HEK293 (cell line): ENCODE measurements at regions not wholly inside any gene's neighbourhood (a gene's known extent, or its start where the extent isn't known, plus 50 kb on each side); places are given as distances from the start of the nearest gene placed in this dataset.

Experiments used
- CTCF ChIA-PET: fragments of 350-600 bp; formaldehyde crosslinking; extraction: SDS; loops from one replicate; lab custom pipeline; 2021; ENCODE audit warnings: antibody characterized with exemption; lab: Yijun Ruan, JAX
- POLR2A ChIA-PET: fragments of 300-600 bp; formaldehyde crosslinking; extraction: SDS; loops from one replicate; lab custom pipeline; 2020; ENCODE audit warnings: antibody characterized with exemption, inconsistent platforms; lab: Yijun Ruan, JAX
- H3K27ac ChIP-seq: fragments of 200-500 bp; sonication (Bioruptor generic); 2 replicates; pipeline ENCODE4 v1.5.1; 2014; ENCODE audit warnings: low read depth, low read length, control low read depth, inconsistent platforms; ENCODE audit errors: extremely low read depth
- H3K36me3 ChIP-seq, 2 experiments: fragments of 200-500 bp in 1 of 2; sonication (Bioruptor generic) in 1 of 2; 1 replicate in 1 of 2; 2 replicates in 1 of 2; pipeline ENCODE4 v1.5.1; 2014 to 2017; ENCODE audit warnings: inconsistent platforms in 2 of 2, low read length in 2 of 2; ENCODE audit not compliant: control insufficient read depth in 2 of 2, insufficient read depth in 1 of 2
- H3K4me1 ChIP-seq: fragments of 200-500 bp; sonication (Bioruptor generic); 2 replicates; pipeline ENCODE4 v1.5.1; 2014; ENCODE audit warnings: mild to moderate bottlenecking, low read length, inconsistent platforms; ENCODE audit not compliant: control insufficient read depth, insufficient read depth
- H3K4me3 ChIP-seq: 2 replicates; pipeline ENCODE4 v1.5.1; 2011; ENCODE audit warnings: low read depth, mild to moderate bottlenecking, control low read depth, low read length, moderate library complexity
- H3K9me3 ChIP-seq: fragments of 200-500 bp; sonication (Bioruptor generic); 2 replicates; pipeline ENCODE4 v1.5.1; 2014; ENCODE audit warnings: low read depth, low read length, inconsistent platforms; ENCODE audit not compliant: control insufficient read depth, insufficient read depth
- HIC1 ChIP-seq: fragments of 450-650 bp; formaldehyde crosslinking; IDR thresholded peaks from 2 replicates; pipeline ENCODE4 v1.5.1; 2016; ENCODE audit warnings: missing biosample characterization, missing genetic modification characterization
- INSM2 ChIP-seq: fragments of 450-650 bp; formaldehyde crosslinking; IDR thresholded peaks from 2 replicates; pipeline ENCODE4 v1.5.1; 2016; ENCODE audit warnings: missing biosample characterization, missing genetic modification characterization
- SCRT2 ChIP-seq: fragments of 450-650 bp; formaldehyde crosslinking; IDR thresholded peaks from 2 replicates; pipeline ENCODE4 v1.5.1; 2016; ENCODE audit warnings: missing biosample characterization, missing genetic modification characterization
- SP3 ChIP-seq: fragments of 450-650 bp; formaldehyde crosslinking; IDR thresholded peaks from 2 replicates; pipeline ENCODE4 v1.5.1; 2016; ENCODE audit warnings: missing biosample characterization, missing genetic modification characterization
- YY1 ChIP-seq: fragments of 450-650 bp; formaldehyde crosslinking; IDR thresholded peaks from 2 replicates; pipeline ENCODE4 v1.5.1; 2018; ENCODE audit warnings: missing biosample characterization, missing genetic modification characterization
- ZBTB17 ChIP-seq: fragments of 450-650 bp; formaldehyde crosslinking; IDR thresholded peaks from 2 replicates; pipeline ENCODE4 v1.5.1; 2016; ENCODE audit warnings: missing biosample characterization, missing genetic modification characterization
- ZBTB26 ChIP-seq: fragments of 450-650 bp; formaldehyde crosslinking; optimal IDR thresholded peaks from 2 replicates; pipeline ENCODE3; 2016; ENCODE audit warnings: missing biosample characterization, mild to moderate bottlenecking, missing genetic modification characterization
- ZBTB44 ChIP-seq: fragments of 450-650 bp; IDR thresholded peaks from 2 replicates; pipeline ENCODE4 v1.5.1; 2018; ENCODE audit warnings: missing biosample characterization, mild to moderate bottlenecking, missing genetic modification characterization
- ZNF121 ChIP-seq: fragments of 450-650 bp; formaldehyde crosslinking; IDR thresholded peaks from 2 replicates; pipeline ENCODE4 v1.5.1; 2016; ENCODE audit warnings: missing biosample characterization, missing genetic modification characterization
- ZNF133 ChIP-seq: fragments of 450-650 bp; formaldehyde crosslinking; IDR thresholded peaks from 2 replicates; pipeline ENCODE4 v1.5.1; 2016; ENCODE audit warnings: missing biosample characterization, missing genetic modification characterization
- ZNF140 ChIP-seq: fragments of 450-650 bp; formaldehyde crosslinking; IDR thresholded peaks from 2 replicates; pipeline ENCODE4 v1.5.1; 2016; ENCODE audit warnings: missing biosample characterization, missing genetic modification characterization
- ZNF184 ChIP-seq: fragments of 450-650 bp; IDR thresholded peaks from 2 replicates; pipeline ENCODE4 v1.5.1; 2018; ENCODE audit warnings: missing biosample characterization, mild to moderate bottlenecking, missing genetic modification characterization
- ZNF335 ChIP-seq: fragments of 450-650 bp; formaldehyde crosslinking; conservative IDR thresholded peaks from 2 replicates; pipeline ENCODE4 v1.5.1; 2016; ENCODE audit warnings: missing biosample characterization, missing genetic modification characterization
- ZNF341 ChIP-seq: fragments of 450-650 bp; formaldehyde crosslinking; IDR thresholded peaks from 2 replicates; pipeline ENCODE4; 2016; ENCODE audit warnings: low read depth, missing biosample characterization, missing genetic modification characterization
- ZNF37A ChIP-seq: fragments of 450-650 bp; IDR thresholded peaks from 2 replicates; pipeline ENCODE4 v1.5.1; 2018; ENCODE audit warnings: missing biosample characterization, missing genetic modification characterization
- ZNF423 ChIP-seq: fragments of 450-650 bp; formaldehyde crosslinking; IDR thresholded peaks from 2 replicates; pipeline ENCODE4 v1.5.1; 2016; ENCODE audit warnings: missing biosample characterization, missing genetic modification characterization
- ZNF48 ChIP-seq: fragments of 450-650 bp; formaldehyde crosslinking; IDR thresholded peaks from 2 replicates; pipeline ENCODE4 v1.5.1; 2016; ENCODE audit warnings: missing biosample characterization, missing genetic modification characterization
- ZNF513 ChIP-seq: fragments of 450-650 bp; IDR thresholded peaks from 2 replicates; pipeline ENCODE4 v1.5.1; 2018; ENCODE audit warnings: missing biosample characterization, missing genetic modification characterization
- ZNF549 ChIP-seq: fragments of 450-650 bp; IDR thresholded peaks from 2 replicates; pipeline ENCODE4 v1.5.1; 2018; ENCODE audit warnings: missing biosample characterization, missing genetic modification characterization, mild to moderate bottlenecking, inconsistent platforms, moderate library complexity
- ZNF561 ChIP-seq: fragments of 450-650 bp; IDR thresholded peaks from 2 replicates; pipeline ENCODE4 v1.5.1; 2018; ENCODE audit warnings: missing biosample characterization, missing genetic modification characterization, borderline replicate concordance
- ZNF580 ChIP-seq: fragments of 450-650 bp; formaldehyde crosslinking; IDR thresholded peaks from 2 replicates; pipeline ENCODE4 v1.5.1; 2016; ENCODE audit warnings: missing biosample characterization, missing genetic modification characterization
- ZNF692 ChIP-seq: fragments of 450-650 bp; formaldehyde crosslinking; IDR thresholded peaks from 2 replicates; pipeline ENCODE4 v1.5.1; 2016; ENCODE audit warnings: missing biosample characterization, missing genetic modification characterization
- ZNF830 ChIP-seq: fragments of 450-650 bp; IDR thresholded peaks from 2 replicates; pipeline ENCODE4 v1.5.0; 2018; ENCODE audit warnings: missing biosample characterization, missing genetic modification characterization, low read depth, mild to moderate bottlenecking, moderate library complexity

- no peak for TF ChIP-seq INSM2 (tag by site-specific recombination)
- TF ChIP-seq ZBTB26, result no peak
- TF ChIP-seq ZNF184 (tag by site-specific recombination), result no peak
These were observed 98.7 kb downstream of the RAMP3 start (continued) for GRCh38 chr7:45256309-45256708.

GRCh38 chr7:45256775-45257174 lies 99.2 kb downstream of the RAMP3 start:
- ChIA-PET POLR2A (no interaction called here), CTCF (no interaction called here)
- TF ChIP-seq ZNF423 (tag by site-specific recombination) (no peak), ZNF48 (tag by site-specific recombination) (no peak), ZNF121 (tag by site-specific recombination) (no peak), ZNF140 (tag by site-specific recombination) (no peak), ZNF549 (tag by site-specific recombination) (no peak), YY1 (tag by site-specific recombination) (no peak), HIC1 (tag by site-specific recombination) (no peak), ZNF341 (tag by site-specific recombination) (no peak), ZNF513 (tag by site-specific recombination) (no peak), ZNF37A (no peak), ZBTB44 (tag by site-specific recombination) (no peak)
- Histone ChIP-seq H3K4me3 (no peak overlapping the region), H3K4me1 (no peaks in the 10 kb centered on the region), H3K27ac (no peak overlapping the region), H3K36me3 (no peaks in the 10 kb centered on the region), H3K9me3 (no peaks in the 10 kb centered on the region)

GRCh38 chr7:45257284-45257683 lies 99.7 kb downstream of the RAMP3 start:
- no peaks in the 10 kb centered on the region for H3K36me3 ChIP-seq
- H3K9me3 ChIP-seq, result no peaks in the 10 kb centered on the region
- H3K4me3 ChIP-seq, result no peak overlapping the region
- H3K27ac ChIP-seq, result no peak overlapping the region
- TF ChIP-seq SP3 (no peak), ZNF133 (no peak), ZNF561 (tag by site-specific recombination) (no peak), ZBTB17 (tag by site-specific recombination) (no peak), ZNF830 (tag by site-specific recombination) (no peak), ZNF692 (tag by site-specific recombination) (no peak), SCRT2 (tag by site-specific recombination) (no peak), ZNF121 (tag by site-specific recombination) (no peak), ZNF580 (tag by site-specific recombination) (no peak), ZNF335 (no peak)
- TF ChIP-seq, all 188 proteins: peak for 0
- no peaks in the 10 kb centered on the region for H3K4me1 ChIP-seq
- ChIA-PET CTCF (no interaction called here), POLR2A (no interaction called here)
